Thoracic aorta (tissue), 2 donors: ENCODE measurements at regions not wholly inside any gene's neighbourhood (a gene's known extent, or its start where the extent isn't known, plus 50 kb on each side); places are given as distances from the start of the nearest gene placed in this dataset.

ENCODE experiments used
- ATAC-seq: fragments of 150-250 bp; one replicate; pipeline ENCODE4 v1.8.0; 2017; ENCODE audit warnings: low read depth; ENCODE audit not compliant: insufficient number of reproducible peaks, low FRiP score
- DNase-seq: peaks from one replicate; pipeline ENCODE4 v3.0.0-alpha.2; 2020; ENCODE audit warnings: low spot score
- H3K27ac ChIP-seq, 2 donors: fragments of 200-600 bp; sonication (generic); 1 replicate in 1 of 2; 2 replicates in 1 of 2; pipeline ENCODE4 v1.5.1; 2016; ENCODE audit warnings: mild to moderate bottlenecking in 2 of 2, moderate library complexity in 2 of 2
- H3K27me3 ChIP-seq: fragments of 200-600 bp; sonication (generic); replicated peaks from 2 replicates; pipeline ENCODE4 v1.6.0; 2016; ENCODE audit warnings: mild to moderate bottlenecking; ENCODE audit not compliant: insufficient read depth
- H3K36me3 ChIP-seq: fragments of 200-600 bp; sonication (generic); one replicate; pipeline ENCODE4 v1.5.1; 2016
- H3K4me1 ChIP-seq, 2 donors: fragments of 200-600 bp; sonication (generic); 1 replicate in 1 of 2; 2 replicates in 1 of 2; pipeline versions ENCODE4 v1.5.1 to v1.6.0; 2016; ENCODE audit warnings: low read depth in 2 of 2, mild to moderate bottlenecking in 1 of 2; ENCODE audit not compliant: control insufficient read depth in 1 of 2
- H3K4me3 ChIP-seq: fragments of 200-600 bp; sonication (generic); 2 replicates; pipeline ENCODE4 v1.5.1; 2016; ENCODE audit warnings: mild to moderate bottlenecking
- H3K9me3 ChIP-seq: fragments of 200-600 bp; sonication (generic); 2 replicates; pipeline ENCODE4 v1.5.1; 2016
- CTCF ChIP-seq: fragments of 200-600 bp; sonication (generic); IDR thresholded peaks from one replicate; pipeline ENCODE4 v1.5.1; 2019; ENCODE audit warnings: antibody characterized with exemption

- ATAC-seq (no peak), DNase-seq (no peak)
- no peak overlapping the region for H3K4me3 ChIP-seq
- H3K36me3 ChIP-seq = no peaks in the 10 kb centered on the region
- H3K27ac ChIP-seq = no peak overlapping the region
- no peaks in the 10 kb centered on the region for H3K4me1 ChIP-seq
- H3K9me3 ChIP-seq = no peaks in the 10 kb centered on the region
- TF ChIP-seq CTCF = no peak
- H3K27me3 ChIP-seq = no peaks in the 10 kb centered on the region
Observed at GRCh38 chr21:40929833-40930232, 82.9 kb upstream of the DSCAM start.

- no peak overlapping the region for H3K4me3 ChIP-seq
- no peak overlapping the region for H3K27ac ChIP-seq
- no peaks in the 10 kb centered on the region for H3K4me1 ChIP-seq
- H3K36me3 ChIP-seq = no peaks in the 10 kb centered on the region
- DNase-seq (no peak), ATAC-seq (no peak)
- no peak for TF ChIP-seq CTCF
- H3K27me3 ChIP-seq = no peaks in the 10 kb centered on the region
- no peaks in the 10 kb centered on the region for H3K9me3 ChIP-seq
Observed at GRCh38 chr21:40931197-40931596, 84.2 kb upstream of the DSCAM start.

- Histone ChIP-seq H3K4me1 (no peaks in the 10 kb centered on the region), H3K27me3 (no peaks in the 10 kb centered on the region), H3K9me3 (no peaks in the 10 kb centered on the region), H3K27ac (no peak overlapping the region), H3K36me3 (no peaks in the 10 kb centered on the region), H3K4me3 (no peak overlapping the region)
- no peak for TF ChIP-seq CTCF
- DNase-seq = no peak
- no peak for ATAC-seq
Observed at GRCh38 chr21:40936178-40936577, 89.2 kb upstream of the DSCAM start.

- DNase-seq = no peak
- ATAC-seq = no peak
- H3K27ac ChIP-seq = no peak overlapping the region
Observed at GRCh38 chr21:40936771-40937261, 89.9 kb upstream of the DSCAM start.

GRCh38 chr21:40938078-40938477 lies 91.1 kb upstream of the DSCAM start:
- no peaks in the 10 kb centered on the region for H3K4me1 ChIP-seq
- ATAC-seq (no peak), DNase-seq (no peak)
- no peak for TF ChIP-seq CTCF
- H3K36me3 ChIP-seq = no peaks in the 10 kb centered on the region
- H3K27ac ChIP-seq = no peak overlapping the region
- H3K9me3 ChIP-seq = no peaks in the 10 kb centered on the region
- H3K4me3 ChIP-seq = no peak overlapping the region
- no peaks in the 10 kb centered on the region for H3K27me3 ChIP-seq

More at GRCh38 chr21:40936771-40937261, 89.9 kb upstream of the DSCAM start:
- Histone ChIP-seq H3K27me3 (no peaks in the 10 kb centered on the region), H3K4me3 (no peak overlapping the region), H3K4me1 (no peaks in the 10 kb centered on the region), H3K9me3 (no peaks in the 10 kb centered on the region), H3K36me3 (no peaks in the 10 kb centered on the region)
- no peak for TF ChIP-seq CTCF
